GM18498 (cell line): ENCODE measurements at regions not wholly inside any gene's neighbourhood (a gene's known extent, or its start where the extent isn't known, plus 50 kb on each side); places are given as distances from the start of the nearest gene placed in this dataset.
"Not testable (repeated sequence)": the region's sequence is repeated elsewhere in the genome, so short reads cannot be mapped to it uniquely, and the experiment has no call there.

Source experiments
- ATAC-seq: cut with Tn5 transposase; IDR thresholded peaks from one replicate; pipeline ENCODE4 v1.9.1; 2021; ENCODE audit warnings: mild to moderate bottlenecking, moderate library complexity; ENCODE audit not compliant: unreplicated experiment

DNA sequence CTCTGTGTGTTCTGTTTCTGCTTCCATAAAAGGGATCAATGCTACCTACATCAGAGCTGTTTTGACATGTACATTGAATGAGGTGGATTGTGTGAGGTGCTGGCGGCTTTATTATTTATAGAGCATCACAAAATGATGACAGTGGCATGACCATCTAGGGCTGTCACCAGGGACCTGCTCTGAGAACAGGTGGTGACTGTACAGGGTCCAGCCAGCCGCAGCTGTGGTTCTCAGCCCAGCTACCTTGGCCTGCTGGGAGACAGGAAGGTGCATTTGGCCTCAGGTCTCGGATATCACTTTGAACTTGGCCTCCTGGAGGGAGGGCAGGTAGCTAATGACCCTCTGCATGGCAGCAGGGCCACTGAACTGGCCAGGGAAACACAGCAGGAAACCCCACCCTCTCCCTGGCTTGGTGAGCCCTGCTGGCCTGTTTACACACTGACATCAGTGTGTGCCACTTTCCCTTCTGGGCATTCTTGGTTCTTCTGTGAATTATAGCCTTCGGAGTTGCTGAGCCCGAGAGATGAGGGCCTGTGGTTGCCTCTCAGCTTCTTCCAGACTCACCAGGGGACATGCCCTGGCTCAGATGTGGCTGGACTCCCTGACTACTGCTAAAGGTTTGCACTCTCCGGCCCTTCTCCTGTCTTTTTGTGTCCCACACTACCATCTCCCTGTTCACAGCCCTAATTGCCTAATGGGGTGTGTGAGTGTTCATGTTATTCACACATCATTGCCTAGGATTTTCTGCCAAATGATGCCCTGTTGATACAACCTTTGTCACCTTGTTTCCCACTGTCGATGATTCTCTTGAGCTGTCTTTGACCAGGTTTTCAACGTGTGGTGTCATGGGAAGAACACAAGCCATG lies 109.2 kb upstream of the RAB12 start:
- ATAC-seq = no peak

DNA sequence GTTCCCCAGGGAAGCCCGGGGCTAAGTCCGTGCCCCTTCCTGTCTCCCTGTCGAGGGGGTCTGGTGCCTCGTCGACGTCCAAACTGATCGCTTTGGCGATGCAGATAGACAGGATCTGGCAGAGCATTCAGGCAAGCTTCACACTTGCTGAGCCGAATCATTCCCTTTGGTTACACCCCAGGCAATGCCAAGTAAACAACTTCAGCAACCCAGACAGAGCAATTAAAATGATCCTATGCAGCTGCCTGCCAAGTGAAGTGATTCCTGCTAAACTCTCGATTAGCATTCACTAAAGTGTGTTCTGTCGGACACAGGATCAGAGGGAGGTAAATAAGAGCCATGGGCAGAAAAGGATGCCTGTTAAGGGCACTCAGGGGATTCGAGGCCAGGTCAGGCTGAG lies 108.2 kb upstream of the RAB12 start:
- no peak for ATAC-seq

DNA sequence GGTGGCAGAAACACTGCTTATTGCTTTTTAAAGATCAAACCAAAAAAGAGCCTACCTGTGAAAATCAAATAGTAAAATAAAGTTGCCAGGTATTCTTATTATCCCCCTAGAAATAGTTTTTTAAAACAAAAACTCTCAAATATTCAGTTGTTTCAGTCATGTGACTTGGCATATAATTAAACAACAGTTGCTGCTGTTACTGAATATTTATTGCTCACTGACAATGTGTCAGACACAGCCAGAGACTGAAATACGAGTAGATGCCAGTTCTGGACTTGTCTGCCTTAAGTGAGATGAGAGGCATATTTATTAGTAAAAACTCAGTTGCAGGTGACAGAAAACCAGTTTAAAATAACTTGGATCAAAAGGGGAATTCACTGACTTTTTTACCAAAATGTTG lies 106.0 kb upstream of the RAB12 start:
- ATAC-seq = no peak

DNA sequence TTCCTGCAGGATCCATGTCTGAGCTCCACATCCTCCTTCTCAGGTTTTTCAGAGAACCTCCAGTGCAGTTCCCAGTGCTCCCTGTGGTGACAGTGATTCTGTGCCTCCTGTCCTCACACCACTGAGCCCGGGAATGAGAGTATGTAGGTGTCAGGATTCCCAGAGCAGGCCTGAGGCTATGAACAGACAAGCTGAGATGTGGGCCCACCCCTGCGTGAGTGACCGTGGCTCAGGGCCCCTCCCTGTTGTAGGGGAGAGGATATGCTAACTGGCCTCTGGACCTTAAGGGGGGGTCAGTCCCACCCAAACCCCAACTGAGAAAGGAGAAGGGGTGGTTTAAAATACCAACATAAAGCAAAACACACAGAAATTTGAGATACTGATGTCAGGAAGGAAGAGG lies 104.8 kb upstream of the RAB12 start:
- no peak for ATAC-seq

DNA sequence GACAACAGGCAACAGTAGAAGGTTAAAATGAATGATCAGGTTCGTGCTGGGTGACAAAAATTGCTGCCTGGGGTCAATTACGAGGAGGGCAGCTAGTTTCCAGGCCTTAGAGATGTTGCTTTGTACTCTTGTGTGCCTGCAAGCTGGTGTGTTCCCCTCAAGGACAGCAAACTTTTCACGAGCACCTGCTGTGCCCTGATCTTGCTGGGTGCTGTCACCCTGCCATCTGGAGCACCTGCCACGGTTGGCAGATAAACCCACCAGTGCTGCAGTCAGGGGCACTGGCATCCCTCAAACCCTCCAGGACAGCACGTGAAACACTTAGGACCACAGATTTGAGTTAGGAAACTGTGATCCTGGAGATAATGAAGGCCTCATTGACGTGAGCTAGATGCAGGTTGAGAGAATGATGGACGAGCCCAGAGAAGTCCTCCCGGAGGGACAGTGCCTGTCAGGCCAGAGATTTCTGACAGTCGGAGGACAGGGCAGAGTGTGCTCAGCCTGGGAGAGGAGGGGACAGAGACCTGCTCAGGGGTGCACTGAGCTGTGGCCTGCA lies 104.3 kb upstream of the RAB12 start:
- no peak for ATAC-seq

DNA sequence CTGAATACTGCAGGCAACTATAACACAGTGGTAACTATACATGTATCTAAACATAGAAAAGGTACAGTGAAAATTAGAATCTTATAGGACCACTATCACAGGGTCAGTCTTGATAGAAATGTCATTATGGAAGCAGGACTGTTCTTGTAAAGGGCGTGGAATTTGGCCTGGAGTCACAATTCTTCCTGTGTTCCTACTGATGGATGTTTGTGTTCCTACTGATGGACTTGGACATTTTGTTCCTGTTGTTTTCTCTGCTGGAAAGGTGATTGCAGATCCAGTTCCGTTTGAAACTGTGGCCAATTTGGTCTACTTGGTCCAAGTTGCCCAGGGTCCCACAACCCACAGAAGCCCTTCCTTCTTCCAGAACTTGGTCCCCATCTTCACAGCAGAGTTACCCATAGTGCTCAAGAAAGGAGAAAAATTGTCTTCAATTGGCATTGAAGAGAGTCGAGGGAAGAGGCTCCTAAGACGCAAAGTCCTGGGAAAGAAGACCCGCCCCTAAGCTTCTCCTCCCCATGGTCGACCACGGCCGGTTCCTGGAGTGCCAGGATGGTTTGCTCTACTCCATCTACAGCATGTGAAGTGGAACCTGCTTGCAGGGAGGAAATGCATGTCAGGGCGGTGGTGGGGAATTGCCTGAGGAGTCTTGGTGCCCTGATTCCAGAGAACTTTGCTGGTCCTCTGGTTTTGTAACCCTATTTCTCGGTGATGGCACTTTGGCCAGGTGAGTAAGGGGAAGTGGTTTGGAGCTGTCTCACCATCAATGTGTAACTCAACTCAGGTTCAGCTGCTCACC lies 102.8 kb upstream of the RAB12 start:
- no peak for ATAC-seq

DNA sequence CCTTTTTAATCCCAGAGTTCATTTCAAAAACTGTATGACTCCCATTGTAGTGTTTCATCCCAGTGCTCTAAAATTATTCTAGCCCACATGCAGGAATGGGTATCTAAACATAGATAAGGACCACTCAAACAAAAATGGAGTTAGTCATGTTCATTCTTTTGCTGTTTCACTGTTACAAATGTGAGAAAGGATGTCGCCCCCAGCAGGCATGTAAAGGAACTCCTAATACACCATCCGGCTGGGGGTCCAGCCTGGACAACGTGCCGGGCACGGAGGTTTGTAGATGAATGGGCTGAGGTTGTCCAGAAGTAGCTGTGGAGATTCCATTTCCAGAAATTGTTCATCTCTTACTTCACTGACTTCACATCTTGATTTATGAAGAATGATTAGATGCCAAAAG lies 101.9 kb upstream of the RAB12 start:
- ATAC-seq = no peak

DNA sequence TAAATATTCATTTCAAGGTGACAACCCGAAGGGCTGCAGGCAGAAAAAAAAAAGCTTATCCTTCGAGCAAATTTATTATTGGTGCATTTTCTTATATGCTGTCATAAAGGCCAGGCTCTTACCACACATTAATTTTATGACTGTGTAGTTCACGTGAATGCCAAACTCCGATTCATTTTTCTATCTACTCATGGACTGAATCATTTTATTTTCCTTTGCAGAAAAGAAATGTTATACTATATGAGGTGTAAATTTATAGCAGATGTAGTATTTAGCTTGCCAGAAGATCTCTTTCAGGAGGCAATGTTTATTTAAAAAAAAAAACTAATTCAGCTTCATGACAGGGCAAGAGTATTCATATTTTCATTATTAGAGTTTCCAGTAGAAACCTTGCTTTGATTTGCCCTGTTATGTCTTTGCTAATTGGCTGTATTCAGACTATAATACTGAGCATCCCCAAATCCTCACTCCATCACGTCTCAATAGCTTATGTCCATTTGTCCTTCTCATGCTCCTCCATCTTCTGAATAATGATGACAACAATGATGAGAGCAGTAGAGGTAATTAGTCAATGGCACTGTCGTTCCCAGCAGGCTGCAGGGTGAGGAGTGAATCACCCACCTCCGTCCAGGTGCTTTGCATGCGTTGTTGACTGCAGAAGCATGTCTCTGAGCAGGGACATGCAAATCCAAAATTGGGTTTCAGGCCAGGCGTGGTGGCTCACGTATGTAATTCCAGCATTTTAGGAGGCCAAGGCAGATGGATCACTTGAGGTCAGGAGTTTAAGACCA lies 101.1 kb upstream of the RAB12 start:
- no peak for ATAC-seq

DNA sequence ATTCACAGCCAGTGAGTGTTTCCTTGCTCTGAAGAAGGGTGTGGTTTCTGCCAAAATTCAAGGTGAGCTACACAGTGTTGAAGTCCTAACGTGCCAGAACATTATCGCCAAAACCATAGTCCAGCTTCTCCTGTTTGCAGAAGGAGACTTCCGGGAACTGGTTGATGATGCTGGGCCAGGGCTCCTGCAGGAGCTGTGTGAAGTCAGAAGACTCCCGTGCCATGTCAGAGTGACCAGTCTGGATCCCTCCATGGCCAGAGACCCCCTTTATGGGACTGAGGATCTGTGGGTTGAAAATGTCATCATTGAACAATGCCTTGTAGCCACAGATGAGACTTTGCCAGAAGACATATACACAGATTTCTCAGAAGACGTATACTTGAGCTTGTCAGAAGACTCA lies 96.0 kb upstream of the RAB12 start:
- ATAC-seq = no peak

DNA sequence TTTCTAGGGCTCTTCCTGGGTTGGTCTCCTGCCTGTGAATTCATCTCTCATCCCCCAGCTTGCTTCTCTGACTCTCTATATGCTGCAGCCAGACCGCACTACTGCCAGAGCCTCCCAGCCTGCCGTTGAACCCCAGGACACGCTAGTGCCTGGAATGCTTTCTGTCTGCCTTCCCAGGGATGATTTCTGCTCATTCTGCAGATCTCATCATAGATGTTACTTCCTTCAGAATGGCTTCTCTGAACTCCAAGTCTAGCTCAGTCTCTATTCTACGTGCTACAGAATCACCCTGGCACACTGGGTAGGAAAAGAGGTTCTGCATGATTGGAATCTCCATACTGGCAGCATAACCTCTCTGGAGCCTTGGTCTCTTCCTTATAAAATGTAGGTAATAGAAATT lies 94.8 kb upstream of the RAB12 start:
- ATAC-seq = no peak

DNA sequence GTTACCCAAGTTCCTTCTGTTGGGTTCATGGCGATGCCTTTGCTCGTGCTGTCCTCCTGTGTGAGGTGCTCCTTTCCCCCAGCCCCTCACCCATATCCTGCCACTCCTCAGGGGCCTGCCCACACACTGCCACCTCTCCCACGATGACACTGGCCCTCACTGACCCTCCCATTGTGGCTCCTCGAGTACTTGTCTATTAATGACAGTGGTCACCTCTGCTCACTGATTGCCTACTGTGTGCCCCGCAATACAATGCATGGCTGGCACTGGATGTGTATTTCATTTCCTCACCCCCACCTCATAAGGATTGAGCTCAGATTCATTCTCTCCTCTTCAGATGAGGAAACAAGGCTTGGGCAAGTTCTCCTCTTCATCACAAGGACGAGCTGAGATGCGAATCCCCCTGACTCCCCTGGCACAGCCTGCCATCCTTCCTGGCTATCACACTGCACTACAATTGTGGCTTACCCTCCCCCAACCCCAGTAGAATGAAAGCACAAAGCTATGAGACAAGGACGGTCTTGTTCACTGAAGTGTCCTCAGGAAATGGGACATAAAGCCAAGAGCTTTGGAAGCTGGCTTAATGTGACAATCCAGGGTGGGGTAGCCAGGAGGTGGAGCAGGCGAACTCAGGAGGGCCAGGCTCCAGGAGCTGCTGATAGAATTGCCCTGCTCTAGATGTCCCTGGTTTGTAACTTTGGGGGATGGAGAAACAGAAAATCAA lies 93.9 kb upstream of the RAB12 start:
- no peak for ATAC-seq

DNA sequence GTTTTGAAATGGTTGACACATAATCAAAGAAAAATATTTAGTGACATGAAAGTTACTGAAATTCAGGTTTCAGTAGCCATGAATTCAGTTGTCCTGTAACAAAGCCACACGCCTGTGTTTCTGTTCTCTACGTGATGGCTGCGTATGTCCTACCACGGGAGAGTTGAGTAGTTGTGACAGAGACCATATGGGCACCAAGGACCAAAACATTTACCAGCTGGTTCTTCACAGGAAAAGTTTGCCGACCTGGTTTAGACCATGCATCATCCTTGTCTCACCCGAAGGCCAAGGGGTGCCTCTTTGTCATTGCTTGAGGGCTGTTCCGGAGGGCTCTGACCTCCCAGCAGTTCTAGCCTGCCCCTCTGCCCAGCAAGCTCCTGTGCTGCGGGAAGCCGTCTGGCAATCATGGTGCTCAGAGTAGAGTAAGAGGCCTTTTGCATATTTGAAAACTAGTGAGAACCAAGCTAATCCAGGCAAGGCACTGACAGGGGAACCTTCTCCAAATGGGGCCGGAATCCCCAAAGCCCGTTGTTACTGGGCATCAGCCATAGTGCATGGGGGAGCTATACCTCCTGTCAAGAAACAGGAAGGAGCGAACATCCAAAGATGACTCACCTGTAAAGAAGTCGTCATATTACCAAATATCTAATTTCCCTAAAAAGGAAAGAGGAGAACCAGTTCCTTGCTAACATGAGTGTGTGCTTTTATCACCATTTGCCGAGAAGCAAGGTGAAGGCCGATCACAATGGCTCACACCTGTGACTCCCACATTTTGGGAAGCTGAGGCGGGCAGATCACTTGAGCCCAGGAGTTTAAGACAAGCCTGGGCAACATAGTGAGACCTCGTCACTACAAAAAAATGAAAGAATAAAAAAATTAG lies 92.6 kb upstream of the RAB12 start:
- no peak for ATAC-seq

DNA sequence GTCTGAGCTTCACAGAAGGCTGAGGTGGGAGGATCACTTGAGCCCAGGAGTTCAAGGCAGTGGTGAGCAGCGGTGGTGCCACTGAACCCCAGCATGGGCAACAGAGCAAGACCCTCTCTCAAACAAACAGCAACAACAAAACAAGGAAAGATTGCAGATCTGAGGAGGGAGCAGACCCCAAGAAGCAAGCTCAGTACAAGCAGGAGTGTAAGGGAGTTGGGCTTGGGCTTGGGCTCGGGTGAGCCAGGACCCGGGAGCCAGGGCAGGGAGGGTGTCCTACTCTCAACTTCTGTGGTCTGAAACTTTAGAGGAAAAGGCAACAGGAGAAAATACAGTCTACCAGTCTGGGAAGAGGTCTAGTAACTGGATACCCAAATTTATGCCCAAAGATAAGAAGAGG lies 92.0 kb upstream of the RAB12 start:
- ATAC-seq = no peak

DNA sequence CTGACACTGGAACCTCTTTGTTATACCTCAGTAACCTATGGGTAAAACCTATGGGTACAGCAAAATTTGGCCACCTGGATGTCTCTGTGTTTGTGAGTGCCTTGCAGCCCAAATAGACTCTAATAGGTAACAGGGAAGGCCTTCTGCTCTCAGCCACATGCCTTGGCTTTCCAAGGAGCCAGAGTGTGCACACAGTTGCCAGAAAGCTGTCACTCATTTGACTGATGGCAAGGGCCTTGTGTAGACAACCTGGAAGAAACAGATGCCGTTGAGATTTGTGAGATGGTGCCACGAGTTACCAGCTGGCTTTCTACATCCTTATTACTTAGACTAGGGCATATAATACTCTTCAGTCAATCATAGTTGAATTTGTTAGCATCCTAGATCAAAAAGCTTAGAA lies 90.1 kb upstream of the RAB12 start:
- no peak for ATAC-seq

DNA sequence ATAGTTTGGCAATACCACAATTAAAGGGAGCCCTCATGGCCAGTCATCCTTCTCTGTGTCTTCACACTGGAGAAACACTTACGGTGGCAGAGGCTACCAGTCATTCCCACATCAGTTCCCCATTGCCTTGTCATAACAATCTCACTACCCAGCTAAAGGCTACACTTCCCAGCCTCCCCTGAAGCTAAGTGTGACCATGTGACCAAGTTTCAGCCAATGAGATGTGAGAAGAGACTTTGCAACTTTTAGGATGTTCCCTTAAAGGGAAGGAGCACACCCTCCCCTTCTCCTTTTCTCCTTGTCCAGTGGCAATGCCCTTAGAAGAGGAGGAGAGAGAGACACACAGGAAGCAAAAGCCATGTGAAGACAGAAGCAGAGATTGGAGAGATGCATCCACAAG lies 89.0 kb upstream of the RAB12 start:
- no peak for ATAC-seq

DNA sequence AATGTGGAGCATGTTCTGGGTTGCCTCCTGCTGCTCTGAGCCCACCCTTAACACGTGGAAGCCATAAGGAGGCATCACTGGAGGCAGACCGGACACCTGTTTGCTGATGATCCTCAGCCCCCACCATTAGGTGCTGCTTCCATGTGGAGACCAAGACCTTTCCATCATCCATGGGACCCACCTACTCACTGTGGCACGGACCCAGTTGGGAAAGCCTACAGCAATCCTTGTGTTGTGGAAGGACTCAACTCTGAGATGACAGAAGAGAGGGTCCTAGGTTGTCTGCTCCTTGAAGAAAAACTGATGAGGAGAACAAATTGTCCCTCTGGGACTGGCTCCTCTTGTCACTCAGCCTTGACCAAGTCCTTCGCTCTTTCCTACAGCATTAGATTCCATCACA lies 86.5 kb upstream of the RAB12 start:
- ATAC-seq = no peak

DNA sequence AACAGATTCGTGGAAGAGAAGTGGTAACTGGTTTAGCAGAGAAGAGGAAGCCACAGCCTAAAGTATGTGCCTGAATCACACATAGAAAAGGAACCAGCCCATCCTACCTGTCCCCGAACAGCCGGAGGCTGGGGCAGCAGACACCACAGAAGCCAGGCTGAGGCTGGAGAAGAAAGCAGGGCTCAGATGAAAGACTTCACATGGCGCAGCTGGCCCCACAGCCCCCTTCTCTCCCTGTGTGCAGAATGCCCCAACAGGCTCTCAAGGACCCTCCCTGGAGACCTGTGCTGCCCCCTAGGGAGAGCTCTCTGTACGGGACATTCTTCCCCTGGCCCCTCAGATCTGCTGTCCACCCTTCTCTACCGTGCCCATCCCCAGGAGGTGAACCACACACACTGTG lies 83.5 kb upstream of the RAB12 start:
- ATAC-seq = no peak

DNA sequence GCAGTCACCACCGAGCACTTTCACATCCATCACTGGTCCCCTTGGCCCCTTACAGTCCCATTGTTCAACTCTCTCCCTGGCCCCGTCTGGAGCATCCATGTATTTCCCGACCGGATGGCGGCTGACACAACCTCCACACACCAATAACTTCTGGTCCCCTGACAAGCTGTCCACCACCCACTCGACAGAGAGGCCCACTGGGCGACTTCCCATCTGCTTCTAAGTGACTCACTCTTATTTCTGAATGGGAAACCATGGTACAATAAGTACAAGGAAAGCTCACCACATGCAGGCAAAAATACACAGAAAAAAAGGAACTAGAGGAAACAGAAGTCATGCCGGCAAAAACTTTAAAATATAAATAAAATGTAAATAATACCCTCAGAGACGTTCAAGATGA lies 82.9 kb upstream of the RAB12 start:
- no peak for ATAC-seq

DNA sequence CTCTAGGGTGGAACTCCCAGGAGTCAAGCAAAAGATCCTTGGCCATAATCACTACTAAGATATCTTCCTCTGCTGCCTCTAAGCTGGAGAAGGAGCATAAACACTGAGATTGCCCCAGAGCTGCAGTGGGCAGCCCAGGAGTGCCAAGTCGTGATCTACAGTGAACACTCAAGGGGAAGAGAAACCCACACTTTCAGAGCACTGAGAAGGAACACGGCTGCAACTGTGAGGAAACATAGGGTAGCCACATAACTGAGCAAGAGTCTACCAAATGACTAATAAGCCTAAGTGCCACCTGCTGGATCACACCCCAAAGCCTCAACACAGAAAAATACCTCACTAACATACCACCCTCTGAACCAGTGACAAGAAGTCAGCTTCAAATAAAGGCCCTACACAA lies 79.6 kb upstream of the RAB12 start:
- ATAC-seq = no peak

DNA sequence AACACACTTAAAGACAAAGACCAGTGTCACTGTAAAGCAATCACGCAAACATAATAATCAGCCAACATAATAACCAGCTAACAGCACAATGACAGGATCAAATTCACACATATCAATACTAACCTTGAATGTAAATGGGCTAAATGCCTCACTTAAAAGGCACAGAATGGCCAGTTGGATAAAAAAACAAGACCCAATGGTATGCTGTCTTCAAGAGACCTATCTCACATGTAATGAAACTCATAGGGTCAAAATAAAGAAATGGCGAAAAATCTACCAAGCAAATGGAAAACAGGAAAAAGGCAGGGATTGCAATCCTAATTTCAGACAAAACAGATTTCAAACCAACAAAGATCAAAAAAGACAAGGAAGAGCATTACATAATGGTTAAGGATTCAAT lies 78.2 kb upstream of the RAB12 start:
- not testable (repeated sequence) for ATAC-seq
